Activated T-helper 17 cell treated with anti-CD3 and anti-CD28 coated beads, Interleukin-2, amount 50 U/mL, for 72 hours (primary cell): ENCODE measurements at regions not wholly inside any gene's neighbourhood (a gene's known extent, or its start where the extent isn't known, plus 50 kb on each side); places are given as distances from the start of the nearest gene placed in this dataset.
"Not testable (repeated sequence)": the region's sequence is repeated elsewhere in the genome, so short reads cannot be mapped to it uniquely, and the experiment has no call there.

ENCODE experiments used
- ATAC-seq: fragments of 150-1000 bp; cut with Tn5 transposase; replicated peaks from 2 replicates; pipeline ENCODE4 v1.10.0; 2021; ENCODE audit warnings: mild to moderate bottlenecking, moderate library complexity
- H3K27ac Mint-ChIP-seq: one replicate; pipeline ENCODE4 v1.8.0; 2022; ENCODE audit warnings: mixed read lengths
- H3K27me3 Mint-ChIP-seq: one replicate; pipeline ENCODE4 v1.8.0; 2022; ENCODE audit warnings: mixed read lengths
- H3K36me3 Mint-ChIP-seq: one replicate; pipeline ENCODE4 v1.8.0; 2022; ENCODE audit warnings: low read depth, mild to moderate bottlenecking, mixed read lengths
- H3K4me1 Mint-ChIP-seq: one replicate; pipeline ENCODE4 v1.8.0; 2022; ENCODE audit warnings: mixed read lengths
- H3K4me3 Mint-ChIP-seq: one replicate; pipeline ENCODE4 v1.8.0; 2022; ENCODE audit warnings: mild to moderate bottlenecking, mixed read lengths
- H3K9me3 Mint-ChIP-seq: one replicate; pipeline ENCODE4 v1.8.0; 2022; ENCODE audit warnings: mixed read lengths

DNA sequence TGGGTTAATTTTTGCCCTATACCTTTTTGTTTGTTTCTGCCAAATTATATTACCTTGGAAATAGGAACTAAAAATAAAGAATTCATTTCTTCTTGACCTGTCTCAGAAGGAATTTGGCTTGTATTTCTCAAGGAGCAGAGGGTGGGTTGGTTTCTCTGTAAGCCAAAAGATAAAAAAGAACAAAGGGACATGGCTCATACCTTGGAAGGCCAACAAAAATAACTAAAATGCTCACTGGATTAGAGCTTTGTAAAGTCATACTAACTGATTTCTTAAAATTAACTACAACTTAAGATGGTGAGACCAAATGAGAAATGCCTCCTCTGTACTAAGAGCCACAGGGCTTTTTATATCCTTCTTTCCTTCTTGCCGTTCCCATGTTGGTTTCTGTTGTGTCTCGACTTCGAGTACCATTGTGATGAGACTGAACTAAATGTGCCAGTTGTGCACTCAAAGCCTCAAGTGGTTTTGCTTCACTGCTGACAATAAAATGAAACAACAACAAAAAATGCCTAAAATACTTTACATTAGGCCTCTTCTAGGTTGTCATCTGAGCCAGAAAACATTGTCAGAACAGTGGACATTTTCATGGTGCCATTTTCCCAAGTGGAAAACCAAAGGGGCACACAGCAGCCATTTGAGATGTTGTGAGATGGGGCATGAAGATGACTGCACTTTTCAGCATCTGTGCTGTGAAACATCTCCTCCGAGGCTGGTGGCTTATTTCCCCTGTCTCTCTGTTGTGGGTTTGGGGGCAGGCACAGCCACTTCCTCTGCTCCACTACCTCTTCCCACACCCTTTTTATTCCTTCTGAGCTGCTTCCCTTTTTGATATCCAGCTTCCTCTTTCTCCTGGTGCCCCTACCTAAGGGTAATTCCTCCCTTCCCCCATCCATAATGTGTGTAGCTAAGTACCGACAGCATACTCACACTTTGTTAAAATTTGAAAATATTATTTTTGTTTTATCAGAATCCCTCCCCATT lies 51.8 kb upstream of the AGR3 start:
- peak; percentile 45 for ATAC-seq

DNA sequence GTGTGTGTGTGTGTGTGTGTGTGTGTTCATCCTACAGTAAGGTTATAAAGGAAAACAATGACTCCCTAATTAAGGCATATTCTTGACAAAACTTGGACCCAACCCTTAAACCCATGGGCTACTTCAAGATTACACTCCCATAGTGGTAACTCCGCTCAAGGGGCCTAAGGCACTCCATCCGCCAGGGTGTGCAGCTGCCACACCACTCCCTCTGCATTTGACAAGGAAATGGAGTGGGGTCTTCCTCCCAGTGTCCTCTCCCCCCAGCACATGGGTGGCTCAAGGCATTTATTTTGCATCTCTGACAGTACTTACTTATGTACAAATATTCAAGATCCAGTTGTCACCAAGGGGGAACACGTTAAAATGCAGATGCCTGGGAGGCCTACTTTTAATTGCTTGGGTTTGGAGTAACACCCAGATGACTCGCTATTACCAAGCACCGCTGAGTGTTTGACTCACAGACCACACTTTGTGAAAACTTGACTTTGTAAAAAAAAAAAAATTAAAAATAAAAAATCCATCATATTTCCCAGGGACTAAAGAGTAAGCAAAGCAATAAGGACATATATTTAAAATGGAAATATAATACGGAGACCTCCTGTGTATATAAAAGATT lies 53.0 kb upstream of the AGR3 start:
- H3K27ac Mint-ChIP-seq: no peak overlapping the region
- peak; percentile 82 for ATAC-seq
- peaks cover 22% of the 10 kb centered on the region for H3K4me1 Mint-ChIP-seq
- no peaks in the 10 kb centered on the region for H3K9me3 Mint-ChIP-seq
- no peak overlapping the region for H3K4me3 Mint-ChIP-seq
- no peaks in the 10 kb centered on the region for H3K36me3 Mint-ChIP-seq
- H3K27me3 Mint-ChIP-seq: no peaks in the 10 kb centered on the region

More for the DNA sequence above, 51.8 kb upstream of the AGR3 start:
- Mint-ChIP-seq H3K4me1 (peaks cover 22% of the 10 kb centered on the region), H3K9me3 (no peaks in the 10 kb centered on the region), H3K27me3 (no peaks in the 10 kb centered on the region), H3K4me3 (peak overlapping the region; percentile 43), H3K27ac (peak overlapping the region; percentile 1), H3K36me3 (no peaks in the 10 kb centered on the region)

DNA sequence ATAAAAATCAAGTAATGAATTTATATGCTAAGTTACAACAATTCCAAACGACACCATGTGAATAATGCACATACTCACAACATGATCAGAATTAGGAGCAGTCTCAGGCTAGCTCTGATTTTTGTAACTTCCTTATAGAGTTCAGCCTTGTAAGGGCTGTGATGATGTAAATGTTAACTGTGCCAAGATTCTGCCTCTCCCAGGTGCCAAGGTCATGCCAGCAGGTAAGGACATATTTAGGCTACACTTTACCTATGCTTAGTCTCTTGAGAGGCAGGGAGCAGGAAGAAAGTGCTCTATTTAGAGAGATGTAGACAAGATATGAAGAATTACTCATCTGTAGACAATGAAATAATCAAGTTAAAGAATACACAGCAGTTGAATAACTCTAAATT lies 53.6 kb upstream of the AGR3 start:
- ATAC-seq: peak; percentile 47
- Mint-ChIP-seq H3K4me1 (peaks cover 22% of the 10 kb centered on the region), H3K27ac (no peak overlapping the region), H3K9me3 (no peaks in the 10 kb centered on the region), H3K27me3 (no peaks in the 10 kb centered on the region), H3K36me3 (no peaks in the 10 kb centered on the region), H3K4me3 (no peak overlapping the region)

DNA sequence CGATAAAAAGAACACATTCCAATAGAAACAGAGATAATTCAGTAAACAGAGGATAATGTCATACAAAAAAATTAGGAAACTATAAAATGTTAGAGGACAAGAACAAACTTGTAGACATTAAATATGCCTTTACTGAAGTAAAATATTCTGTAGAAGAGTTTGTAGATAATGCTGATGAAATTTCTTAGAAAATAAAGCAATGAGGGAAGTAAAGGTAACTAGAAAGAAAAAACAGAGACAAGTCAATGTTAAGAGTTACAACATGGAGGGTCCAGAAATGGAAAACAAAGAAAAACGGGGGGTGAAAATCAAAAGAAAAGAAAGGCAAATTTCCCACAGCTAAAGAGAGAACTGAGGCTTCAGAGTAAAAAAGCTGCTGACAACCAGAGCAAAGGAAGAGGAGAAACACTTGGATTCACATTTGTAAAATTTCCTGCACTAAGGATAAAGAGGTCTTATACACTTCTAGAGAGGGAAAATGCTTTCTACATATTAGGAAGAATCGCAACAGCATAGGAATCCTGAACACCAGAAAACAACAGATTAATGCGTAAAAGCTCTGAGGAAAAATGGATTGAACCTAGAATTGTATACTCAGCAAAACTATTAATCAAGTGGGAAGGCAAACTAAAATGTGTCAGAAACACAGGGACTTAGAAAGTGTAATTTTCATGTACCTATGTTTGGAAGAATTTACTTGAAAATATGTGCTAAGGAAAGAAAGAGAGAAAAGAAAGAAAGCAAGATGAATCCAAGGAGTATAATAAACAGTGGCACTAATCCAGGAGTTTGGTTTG lies 55.0 kb upstream of the AGR3 start:
- H3K36me3 Mint-ChIP-seq: no peaks in the 10 kb centered on the region
- no peak for ATAC-seq
- peaks cover 15% of the 10 kb centered on the region for H3K4me1 Mint-ChIP-seq
- no peak overlapping the region for H3K27ac Mint-ChIP-seq
- no peak overlapping the region for H3K4me3 Mint-ChIP-seq
- H3K27me3 Mint-ChIP-seq: no peaks in the 10 kb centered on the region
- H3K9me3 Mint-ChIP-seq: no peaks in the 10 kb centered on the region

DNA sequence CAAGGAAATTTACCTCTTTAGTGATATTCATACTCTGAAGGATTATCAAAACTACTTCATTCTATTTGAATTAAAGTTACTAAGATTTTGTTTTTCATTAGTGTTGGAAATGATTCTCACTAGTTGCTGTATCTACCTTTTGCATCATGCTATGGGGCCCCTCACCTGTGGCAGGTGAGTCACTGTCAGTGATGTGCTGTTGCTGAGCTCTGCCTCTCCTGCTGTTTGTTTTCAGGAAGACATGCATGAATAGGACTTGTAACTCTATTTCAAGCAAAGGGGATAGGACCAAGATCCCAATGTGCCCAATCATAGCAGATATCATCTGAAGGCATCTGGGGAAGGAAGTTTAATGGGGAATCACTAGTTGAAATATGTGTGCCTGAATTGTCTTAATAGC lies 57.4 kb upstream of the AGR3 start:
- no peak overlapping the region for H3K4me3 Mint-ChIP-seq
- no peaks in the 10 kb centered on the region for H3K27me3 Mint-ChIP-seq
- no peak for ATAC-seq
- peaks cover 1% of the 10 kb centered on the region for H3K4me1 Mint-ChIP-seq
- no peaks in the 10 kb centered on the region for H3K9me3 Mint-ChIP-seq
- H3K27ac Mint-ChIP-seq: no peak overlapping the region
- no peaks in the 10 kb centered on the region for H3K36me3 Mint-ChIP-seq

DNA sequence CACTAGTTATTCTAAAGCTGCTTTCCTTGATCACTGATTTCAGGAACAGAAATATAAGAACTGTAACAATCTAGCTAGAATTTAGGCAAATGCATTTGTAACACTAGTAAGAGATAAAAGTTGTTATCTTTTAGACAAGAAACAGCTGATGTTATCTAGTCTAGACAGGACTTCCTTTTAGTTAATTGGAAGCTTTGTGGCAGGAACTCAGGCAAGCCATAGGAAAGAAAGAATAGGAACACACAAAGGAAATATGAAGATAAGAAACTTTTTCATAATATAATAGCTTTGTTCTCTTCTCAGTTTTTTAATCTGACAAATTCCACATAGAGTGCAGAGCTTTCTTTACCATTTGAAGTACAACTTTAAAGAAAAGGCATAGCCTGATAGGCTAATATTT lies 59.0 kb upstream of the AGR3 start:
- Mint-ChIP-seq H3K36me3 (no peaks in the 10 kb centered on the region), H3K27me3 (no peaks in the 10 kb centered on the region), H3K4me3 (no peak overlapping the region), H3K9me3 (no peaks in the 10 kb centered on the region), H3K27ac (no peak overlapping the region), H3K4me1 (no peaks in the 10 kb centered on the region)
- no peak for ATAC-seq

DNA sequence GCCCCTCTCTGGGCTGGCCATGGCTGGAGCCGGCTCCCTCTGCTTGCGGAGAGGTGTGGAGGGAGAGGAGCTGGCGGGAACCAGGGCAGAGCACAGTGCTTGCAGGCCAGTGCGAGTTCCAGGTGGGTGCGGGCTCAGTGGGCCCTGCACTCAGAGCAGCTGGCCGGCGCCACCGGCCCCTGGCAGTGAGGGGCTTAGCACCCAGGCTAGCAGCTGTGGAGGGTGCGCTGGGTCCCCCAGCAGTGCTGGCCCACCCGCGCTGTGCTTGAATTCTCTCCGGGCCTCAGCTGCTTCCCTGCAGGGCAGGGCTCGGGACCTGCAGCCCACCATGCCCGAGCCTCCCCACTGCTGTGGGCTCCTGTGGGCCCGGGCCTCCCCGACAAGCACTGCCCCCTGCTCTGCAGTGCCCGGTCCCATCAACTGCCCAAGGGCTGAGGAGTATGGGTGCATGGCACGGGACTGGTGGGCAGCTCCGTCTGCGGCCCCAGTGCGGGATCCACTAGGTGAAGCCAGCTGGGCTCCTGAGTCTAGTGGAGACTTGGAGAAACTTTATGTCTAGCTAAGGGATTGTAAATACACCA lies 61.2 kb upstream of the AGR3 start:
- H3K4me1 Mint-ChIP-seq: no peaks in the 10 kb centered on the region
- no peaks in the 10 kb centered on the region for H3K36me3 Mint-ChIP-seq
- no peaks in the 10 kb centered on the region for H3K27me3 Mint-ChIP-seq
- H3K9me3 Mint-ChIP-seq: peaks cover 7% of the 10 kb centered on the region
- no peak for ATAC-seq
- H3K27ac Mint-ChIP-seq: no peak overlapping the region
- no peak overlapping the region for H3K4me3 Mint-ChIP-seq

DNA sequence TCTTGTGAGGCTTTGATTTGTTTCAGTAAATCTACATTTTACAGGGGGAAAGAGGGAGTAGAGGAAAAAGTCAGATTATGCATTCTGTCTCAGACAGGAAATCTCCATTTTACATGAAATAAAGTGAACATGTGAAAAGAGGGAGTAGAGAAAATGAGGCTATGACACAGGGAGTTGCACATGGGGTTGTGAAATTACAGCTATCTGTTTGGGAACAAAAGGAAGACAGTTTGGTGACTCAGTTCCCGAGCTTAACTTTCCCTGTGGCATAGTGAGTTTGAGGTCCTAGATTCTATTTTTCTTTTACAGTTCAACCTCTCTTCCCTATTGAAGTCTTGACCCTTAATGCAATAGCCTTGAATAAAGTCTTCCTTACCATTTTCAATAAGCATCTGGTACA lies 63.2 kb upstream of the AGR3 start:
- no peak overlapping the region for H3K4me3 Mint-ChIP-seq
- H3K36me3 Mint-ChIP-seq: no peaks in the 10 kb centered on the region
- H3K9me3 Mint-ChIP-seq: peaks cover 7% of the 10 kb centered on the region
- H3K27ac Mint-ChIP-seq: no peak overlapping the region
- no peaks in the 10 kb centered on the region for H3K27me3 Mint-ChIP-seq
- H3K4me1 Mint-ChIP-seq: no peaks in the 10 kb centered on the region
- no peak for ATAC-seq

DNA sequence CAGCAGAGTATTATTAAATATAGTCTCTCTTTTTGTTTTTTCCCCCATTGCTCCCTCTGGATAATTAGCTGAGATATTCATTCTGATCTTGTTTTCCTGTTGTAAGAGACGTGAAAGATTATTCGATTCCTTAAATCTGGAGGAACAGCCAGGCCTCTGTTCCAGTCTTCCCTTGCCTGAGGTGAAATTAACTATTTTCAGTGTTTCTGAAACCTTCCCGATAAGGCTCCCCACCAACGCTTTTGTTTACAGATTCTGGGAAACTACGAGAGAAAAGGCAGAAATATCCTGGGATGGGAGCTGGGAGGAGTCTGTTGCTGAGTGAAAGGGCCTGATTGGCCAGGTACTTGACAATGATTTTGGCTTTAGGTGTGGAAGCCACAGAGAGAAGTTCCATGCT lies 63.6 kb upstream of the AGR3 start:
- H3K4me3 Mint-ChIP-seq: no peak overlapping the region
- H3K4me1 Mint-ChIP-seq: no peaks in the 10 kb centered on the region
- no peaks in the 10 kb centered on the region for H3K36me3 Mint-ChIP-seq
- peaks cover 7% of the 10 kb centered on the region for H3K9me3 Mint-ChIP-seq
- no peaks in the 10 kb centered on the region for H3K27me3 Mint-ChIP-seq
- ATAC-seq: no peak
- H3K27ac Mint-ChIP-seq: no peak overlapping the region

DNA sequence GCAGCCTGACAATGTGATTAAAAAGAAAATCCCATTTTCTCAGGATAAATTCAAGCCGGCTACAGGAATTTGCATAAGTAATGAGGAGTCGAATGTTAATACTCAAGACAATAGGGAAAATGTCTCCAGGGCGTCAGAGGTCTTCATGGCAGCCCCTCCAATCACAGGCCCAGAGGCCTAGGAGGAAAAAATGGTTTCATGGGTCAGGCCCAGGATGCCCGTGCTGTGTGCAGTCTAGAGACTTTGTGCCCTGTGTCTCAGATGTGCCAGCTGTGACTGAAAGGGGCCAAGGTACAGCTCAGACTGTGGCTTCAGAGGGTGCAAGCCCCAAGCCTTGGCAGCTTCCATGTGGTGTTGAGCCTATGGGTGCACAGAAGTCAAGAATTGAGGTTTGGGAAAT lies 66.3 kb upstream of the AGR3 start:
- not testable (repeated sequence) for H3K27ac Mint-ChIP-seq, H3K4me1 Mint-ChIP-seq, H3K4me3 Mint-ChIP-seq, H3K36me3 Mint-ChIP-seq, H3K27me3 Mint-ChIP-seq, H3K9me3 Mint-ChIP-seq, ATAC-seq

DNA sequence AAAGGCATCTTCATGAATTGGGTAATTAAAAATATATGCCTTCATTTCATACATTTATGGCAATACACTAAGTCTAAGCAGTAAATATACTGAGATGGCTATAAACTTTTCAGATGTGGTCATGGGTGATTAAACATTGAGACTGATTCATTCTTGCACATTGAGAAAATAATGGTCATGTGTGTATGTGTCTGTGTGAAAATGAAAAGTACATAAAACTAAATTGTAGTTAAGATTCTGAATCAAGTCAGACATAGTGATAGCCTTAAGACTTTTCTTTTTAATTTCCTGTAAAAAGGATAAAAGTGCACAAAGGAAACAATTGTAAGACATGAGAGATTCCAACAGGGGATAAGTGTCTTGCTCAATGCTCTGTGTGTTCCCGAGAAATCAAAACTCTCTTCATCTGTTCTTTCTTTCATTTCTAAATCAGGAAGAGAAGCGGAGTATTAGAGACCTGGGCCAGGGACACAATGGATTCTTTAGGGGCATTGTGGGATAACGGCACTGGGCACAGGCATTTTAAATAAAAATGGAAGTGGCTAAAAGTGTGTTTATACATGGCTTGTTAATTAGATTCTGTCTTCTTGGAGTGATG lies 69.8 kb upstream of the AGR3 start:
- H3K36me3 Mint-ChIP-seq: no peaks in the 10 kb centered on the region
- ATAC-seq: peak; percentile 46
- H3K4me1 Mint-ChIP-seq: no peaks in the 10 kb centered on the region
- no peak overlapping the region for H3K27ac Mint-ChIP-seq
- peaks cover 7% of the 10 kb centered on the region for H3K9me3 Mint-ChIP-seq
- no peak overlapping the region for H3K4me3 Mint-ChIP-seq
- no peaks in the 10 kb centered on the region for H3K27me3 Mint-ChIP-seq

DNA sequence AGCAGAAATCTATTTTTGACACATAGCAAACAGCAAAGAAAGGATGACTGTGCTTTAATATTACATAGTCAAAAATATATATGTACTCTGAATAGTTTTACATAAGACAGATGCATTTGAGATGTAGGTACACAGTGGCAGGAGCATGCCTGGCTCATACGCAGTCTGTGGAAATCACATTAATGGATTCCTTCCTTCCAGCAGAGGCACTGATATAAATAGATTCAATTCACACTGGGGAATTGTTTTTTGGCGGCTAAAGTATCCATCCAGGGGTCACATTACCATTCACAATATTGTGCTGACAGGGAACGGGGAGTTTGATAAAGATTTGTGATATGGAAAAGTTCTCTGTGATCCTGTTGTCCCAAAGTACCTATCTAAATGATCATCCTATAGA lies 72.5 kb upstream of the AGR3 start:
- Mint-ChIP-seq H3K27me3 (no peaks in the 10 kb centered on the region), H3K36me3 (no peaks in the 10 kb centered on the region), H3K4me3 (no peak overlapping the region), H3K4me1 (no peaks in the 10 kb centered on the region), H3K9me3 (peaks cover 9% of the 10 kb centered on the region), H3K27ac (no peak overlapping the region)
- no peak for ATAC-seq

DNA sequence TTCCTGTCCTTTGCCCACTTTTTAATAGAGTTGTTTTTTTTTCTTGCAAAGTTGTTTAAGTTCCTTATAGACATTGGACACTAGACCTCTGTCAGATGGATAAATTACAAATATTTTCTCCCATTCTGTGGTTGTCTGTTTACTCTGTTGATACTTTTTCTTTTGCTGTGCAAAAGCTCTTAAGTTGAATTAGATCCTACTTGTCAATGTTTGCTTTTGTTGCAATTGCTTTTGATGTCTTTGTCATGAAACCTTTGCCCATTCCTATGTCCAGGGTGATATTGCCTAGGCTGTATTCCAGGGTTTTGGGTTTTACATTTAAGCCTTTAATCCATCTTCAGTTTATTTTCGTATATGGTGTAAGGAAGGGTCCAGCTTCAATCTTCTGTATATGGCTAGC lies 76.9 kb upstream of the AGR3 start:
- ATAC-seq: no peak
- Mint-ChIP-seq H3K27me3 (no peaks in the 10 kb centered on the region), H3K36me3 (no peaks in the 10 kb centered on the region)

DNA sequence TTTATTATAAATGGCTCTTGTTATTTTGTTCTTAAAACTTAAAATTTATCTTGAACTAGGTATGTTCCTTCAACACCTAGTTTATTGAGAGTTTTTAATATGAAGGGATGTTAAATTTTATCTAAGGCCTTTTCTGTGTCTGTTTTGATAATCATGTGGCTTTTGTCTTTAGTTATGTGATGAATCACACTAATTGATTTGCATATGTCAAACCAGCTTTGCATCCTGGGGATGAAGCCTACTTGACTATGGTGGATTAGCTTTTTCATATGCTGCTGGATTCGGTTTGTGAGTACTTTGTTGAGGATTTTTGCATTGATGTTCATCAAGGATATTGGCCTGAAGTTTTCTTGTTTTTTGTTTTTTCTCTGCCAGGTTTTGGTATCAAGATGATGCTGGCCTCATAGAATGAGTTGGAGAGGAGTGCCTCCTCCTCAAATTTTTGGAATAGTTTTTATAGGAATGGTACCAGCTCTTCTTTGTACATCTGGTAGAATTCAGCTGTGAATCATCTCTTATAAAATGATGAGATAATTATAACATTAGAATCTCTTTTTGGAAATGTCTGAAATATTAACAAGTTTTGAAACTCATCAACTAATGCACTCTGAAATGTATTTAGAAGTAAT lies 78.7 kb upstream of the AGR3 start:
- no peak for ATAC-seq
- Mint-ChIP-seq H3K27ac (no peak overlapping the region), H3K27me3 (no peaks in the 10 kb centered on the region), H3K9me3 (peaks cover 9% of the 10 kb centered on the region), H3K36me3 (no peaks in the 10 kb centered on the region), H3K4me1 (no peaks in the 10 kb centered on the region), H3K4me3 (no peak overlapping the region)

More for the DNA sequence above, 76.9 kb upstream of the AGR3 start:
- Mint-ChIP-seq H3K27ac (no peak overlapping the region), H3K4me1 (no peaks in the 10 kb centered on the region), H3K4me3 (no peak overlapping the region), H3K9me3 (peaks cover 9% of the 10 kb centered on the region)
